GM19328 (cell line): ENCODE measurements at regions not wholly inside any gene's neighbourhood (a gene's known extent, or its start where the extent isn't known, plus 50 kb on each side); places are given as distances from the start of the nearest gene placed in this dataset.
"Not testable (repeated sequence)": the region's sequence is repeated elsewhere in the genome, so short reads cannot be mapped to it uniquely, and the experiment has no call there.

Experiments
- ATAC-seq: cut with Tn5 transposase; IDR thresholded peaks from one replicate; pipeline ENCODE4 v1.9.1; 2021; ENCODE audit warnings: mild to moderate bottlenecking, moderate library complexity; ENCODE audit not compliant: unreplicated experiment

- ATAC-seq = not testable (repeated sequence)
Measured at GRCh38 chr9:62833323-62834200, 1643.7 kb downstream of the SPATA31A7 start.

GRCh38 chr9:62837254-62837911, 1647.5 kb downstream of the SPATA31A7 start:
- ATAC-seq = peak; percentile 12

- peak; percentile 100 for ATAC-seq
Measured at GRCh38 chr9:62838024-62838718, 1648.3 kb downstream of the SPATA31A7 start.

GRCh38 chr9:62839168-62839567, 1649.3 kb downstream of the SPATA31A7 start:
- not testable (repeated sequence) for ATAC-seq

- not testable (repeated sequence) for ATAC-seq
Measured at GRCh38 chr9:62843145-62843544, 1653.3 kb downstream of the SPATA31A7 start.

GRCh38 chr9:62843706-62844290, 1654.0 kb downstream of the SPATA31A7 start:
- ATAC-seq = not testable (repeated sequence)

- ATAC-seq = not testable (repeated sequence)
Measured at GRCh38 chr9:62844681-62845185, 1654.9 kb downstream of the SPATA31A7 start.

GRCh38 chr9:62848258-62848657, 1658.4 kb downstream of the SPATA31A7 start:
- not testable (repeated sequence) for ATAC-seq

GRCh38 chr9:62849991-62850390, 1660.2 kb downstream of the SPATA31A7 start:
- not testable (repeated sequence) for ATAC-seq

GRCh38 chr9:62857280-62857679, 1667.4 kb downstream of the SPATA31A7 start:
- not testable (repeated sequence) for ATAC-seq

- ATAC-seq = not testable (repeated sequence)
Measured at GRCh38 chr9:62858240-62858639, 1668.4 kb downstream of the SPATA31A7 start.

- ATAC-seq = not testable (repeated sequence)
Measured at GRCh38 chr9:62860939-62861860, 1671.4 kb downstream of the SPATA31A7 start.

GRCh38 chr9:62862180-62862579, 1672.3 kb downstream of the SPATA31A7 start:
- not testable (repeated sequence) for ATAC-seq

- not testable (repeated sequence) for ATAC-seq
Measured at GRCh38 chr9:62863319-62863718, 1673.5 kb downstream of the SPATA31A7 start.

- not testable (repeated sequence) for ATAC-seq
Measured at GRCh38 chr9:62863867-62864266, 1674.0 kb downstream of the SPATA31A7 start.

GRCh38 chr9:62864481-62865469, 1674.9 kb downstream of the SPATA31A7 start:
- ATAC-seq = not testable (repeated sequence)

- not testable (repeated sequence) for ATAC-seq
Measured at GRCh38 chr9:62869061-62869460, 1679.2 kb downstream of the SPATA31A7 start.

- ATAC-seq = not testable (repeated sequence)
Measured at GRCh38 chr9:62871765-62872164, 1681.9 kb downstream of the SPATA31A7 start.
